ENCODE measurements at regions not wholly inside any gene's neighbourhood (a gene's known extent, or its start where the extent isn't known, plus 50 kb on each side); places are given as distances from the start of the nearest gene placed in this dataset.

DNA sequence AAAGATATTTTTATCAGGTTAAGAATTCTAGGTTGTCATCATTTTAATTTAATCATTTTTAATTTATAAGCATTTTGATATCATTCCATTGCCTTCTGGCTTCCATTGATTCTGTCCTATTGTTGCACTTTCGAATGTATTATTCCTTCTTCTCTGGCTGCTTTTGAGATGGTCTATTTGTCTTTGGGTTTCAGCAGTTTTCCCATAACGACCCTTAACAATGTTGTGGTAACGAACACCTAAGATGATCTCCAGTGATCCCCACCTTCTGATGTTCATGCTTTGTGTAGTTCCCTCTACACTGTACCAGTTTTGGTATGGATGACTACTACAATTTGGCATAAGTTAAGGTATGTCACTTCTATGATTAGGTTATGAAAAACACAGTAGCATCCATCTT is 59.9 kb downstream of the MINAR1 start:
- no peak for TF ChIP-seq CTCF (IDR thresholded peaks at IDR 0.05; ENCODE audit: insufficient read depth, low read length)
- no peak overlapping the region for H3K4me3 ChIP-seq (ENCODE audit: low read depth, low read length)
- DNase-seq (ENCODE audit: low read depth) = no peak

- TF ChIP-seq CTCF (IDR thresholded peaks at IDR 0.05; ENCODE audit: insufficient read depth, low read length) = no peak
- DNase-seq (ENCODE audit: low read depth) = no peak
- H3K4me3 ChIP-seq (ENCODE audit: low read depth, low read length) = no peak overlapping the region
Measured at GRCh38 chr15:79494384-79494909, 62.3 kb downstream of the MINAR1 start.

DNA sequence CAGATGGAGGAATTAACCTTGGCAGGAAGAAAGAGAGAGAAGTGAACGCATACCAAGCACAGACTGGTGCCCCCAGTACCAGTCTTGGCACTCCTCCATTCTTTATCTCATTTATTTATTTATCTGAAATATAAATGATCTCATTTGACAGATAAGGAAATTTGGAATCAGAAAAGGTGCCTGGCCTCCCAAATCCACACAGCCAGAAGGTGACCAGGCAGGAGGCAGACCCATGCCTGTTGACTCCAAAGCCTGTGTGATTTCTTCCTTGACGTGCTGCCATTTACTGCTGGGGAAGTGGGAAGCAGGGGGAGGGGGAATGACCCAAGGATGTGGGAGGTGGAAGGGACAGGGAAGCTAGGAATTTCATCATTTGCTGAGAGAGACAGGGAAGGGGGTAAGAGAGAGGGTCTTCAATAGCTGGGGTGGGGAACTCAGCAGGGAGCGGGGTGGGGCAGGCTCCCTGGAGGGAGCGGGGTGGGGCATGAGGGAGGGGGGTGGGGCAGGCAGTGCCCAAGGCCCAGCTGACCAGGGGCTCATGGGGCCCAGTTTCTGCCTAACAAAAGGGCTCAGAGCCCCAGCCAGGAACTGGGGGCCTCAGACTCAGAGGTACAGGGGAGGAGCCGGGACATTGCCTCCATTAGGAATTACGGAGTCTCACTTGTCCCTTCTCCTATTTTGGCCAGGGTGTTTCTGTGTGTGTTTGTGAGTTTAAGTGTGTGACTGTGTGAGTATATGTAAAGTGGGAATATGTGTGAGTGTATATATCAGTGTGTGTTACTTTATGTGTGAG is 63.0 kb downstream of the MINAR1 start:
- no peak for TF ChIP-seq CTCF (IDR thresholded peaks at IDR 0.05; ENCODE audit: insufficient read depth, low read length)
- no peak overlapping the region for H3K4me3 ChIP-seq (ENCODE audit: low read depth, low read length)
- DNase-seq (ENCODE audit: low read depth) = no peak

- DNase-seq (ENCODE audit: low read depth) = no peak
- TF ChIP-seq CTCF (IDR thresholded peaks at IDR 0.05; ENCODE audit: insufficient read depth, low read length) = no peak
- no peak overlapping the region for H3K4me3 ChIP-seq (ENCODE audit: low read depth, low read length)
Measured at GRCh38 chr15:79495775-79496174, 63.6 kb downstream of the MINAR1 start.

DNA sequence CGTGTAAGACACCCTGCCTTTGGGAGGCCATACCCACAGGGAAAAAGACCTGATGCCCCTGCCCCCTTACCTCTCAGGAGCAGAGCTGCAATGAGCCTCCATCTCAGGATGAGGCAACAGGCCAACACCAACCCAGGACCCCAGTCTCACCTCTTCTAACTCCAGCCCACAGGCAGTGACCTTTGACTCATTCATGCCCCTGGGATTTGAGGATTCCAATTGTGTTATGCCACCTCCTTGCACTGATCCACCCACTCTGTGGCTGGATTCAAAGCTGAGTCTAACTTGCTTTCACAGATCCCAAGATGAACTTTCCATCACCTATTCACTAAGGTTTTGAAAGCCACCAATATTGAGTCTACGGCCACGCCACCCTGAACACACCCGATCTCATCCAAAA is 64.7 kb downstream of the MINAR1 start:
- no peak for DNase-seq (ENCODE audit: low read depth)
- TF ChIP-seq CTCF (IDR thresholded peaks at IDR 0.05; ENCODE audit: insufficient read depth, low read length) = no peak
- H3K4me3 ChIP-seq (ENCODE audit: low read depth, low read length) = no peak overlapping the region

DNA sequence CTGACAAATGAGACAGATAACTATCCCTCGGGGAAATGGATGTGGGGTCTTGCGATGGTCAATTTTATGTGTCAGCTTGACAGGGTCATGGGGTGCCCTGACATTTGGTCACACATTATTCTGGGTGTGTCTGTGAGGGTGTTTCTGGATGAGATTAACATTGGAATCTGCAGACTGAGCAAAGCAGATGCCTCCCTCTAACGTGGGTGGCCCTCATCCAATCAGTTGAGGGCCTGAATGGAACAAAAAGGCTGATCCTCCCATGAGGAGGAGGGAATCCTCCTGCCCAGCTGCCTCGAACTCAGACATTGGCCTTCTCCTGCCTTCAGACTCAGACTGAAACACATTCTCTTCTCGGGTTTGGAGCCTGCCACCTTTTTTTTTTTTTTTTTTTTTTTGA is 69.0 kb downstream of the MINAR1 start:
- no peak for DNase-seq (ENCODE audit: low read depth)
- TF ChIP-seq CTCF (IDR thresholded peaks at IDR 0.05; ENCODE audit: insufficient read depth, low read length) = no peak
- H3K4me3 ChIP-seq (ENCODE audit: low read depth, low read length) = no peak overlapping the region
